HG03439 (cell line): ENCODE measurements at regions not wholly inside any gene's neighbourhood (a gene's known extent, or its start where the extent isn't known, plus 50 kb on each side); places are given as distances from the start of the nearest gene placed in this dataset.
"Not testable (repeated sequence)": the region's sequence is repeated elsewhere in the genome, so short reads cannot be mapped to it uniquely, and the experiment has no call there.

Source experiments
- ATAC-seq: cut with Tn5 transposase; IDR thresholded peaks from one replicate; pipeline ENCODE4 v1.9.1; 2021; ENCODE audit warnings: mild to moderate bottlenecking, moderate library complexity; ENCODE audit not compliant: unreplicated experiment

DNA sequence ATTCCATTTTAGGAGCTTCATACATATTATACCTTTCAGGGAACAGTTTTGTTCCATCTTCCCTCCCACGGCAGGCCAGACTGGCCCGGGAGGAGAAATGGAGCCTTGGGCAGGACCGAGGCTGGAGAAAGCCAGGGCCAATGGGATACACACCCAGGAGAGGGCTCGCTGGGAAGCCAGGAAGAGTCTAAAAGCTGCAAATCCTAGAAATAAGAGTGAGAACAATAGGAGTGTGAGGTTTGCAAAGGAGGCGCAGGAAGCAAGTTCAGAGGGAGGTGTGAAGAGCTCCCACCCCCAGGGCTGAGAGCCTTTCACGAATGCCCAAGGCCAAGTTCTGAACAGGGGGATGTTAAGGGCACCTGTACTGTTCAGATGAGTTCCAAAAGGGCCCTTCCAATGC is 67.5 kb upstream of the CPSF6 start:
- ATAC-seq: no peak

DNA sequence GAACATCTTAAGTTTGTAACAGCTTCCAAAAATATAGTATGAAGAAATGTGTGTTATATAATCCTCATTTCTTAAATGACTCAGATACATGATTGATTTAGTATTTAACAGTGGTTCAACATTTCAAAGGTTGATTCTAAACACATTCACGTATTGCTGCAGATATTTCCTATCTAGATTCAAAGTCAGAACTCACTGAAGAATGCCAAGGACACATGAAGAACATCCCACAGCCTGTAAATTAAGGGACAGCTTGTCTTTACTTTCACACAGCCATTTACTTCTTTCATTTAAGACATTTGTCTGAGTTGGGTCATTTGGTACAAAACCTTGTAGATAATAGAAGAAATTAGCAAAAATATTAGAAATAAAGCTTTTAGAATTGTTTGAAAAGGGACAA is 66.9 kb upstream of the CPSF6 start:
- no peak for ATAC-seq

DNA sequence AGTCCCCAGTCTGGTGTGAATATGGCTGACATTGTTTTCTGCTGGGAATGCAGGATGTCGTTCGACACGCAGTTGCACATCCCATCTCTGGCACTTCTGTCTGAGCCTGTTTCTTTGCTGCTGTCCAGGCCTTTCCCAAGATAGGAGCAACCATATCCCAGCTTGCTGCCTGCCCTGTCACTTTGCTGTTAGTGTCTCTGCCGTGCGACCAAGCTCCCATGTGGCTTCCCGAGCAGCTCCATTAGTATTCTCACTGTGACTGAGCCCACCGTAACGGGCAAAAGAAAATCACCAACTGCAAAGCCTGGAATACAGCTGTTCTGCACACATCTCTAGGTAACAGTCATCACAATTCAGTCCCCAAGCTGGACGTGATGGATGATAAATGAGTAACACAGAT is 66.0 kb upstream of the CPSF6 start:
- no peak for ATAC-seq

DNA sequence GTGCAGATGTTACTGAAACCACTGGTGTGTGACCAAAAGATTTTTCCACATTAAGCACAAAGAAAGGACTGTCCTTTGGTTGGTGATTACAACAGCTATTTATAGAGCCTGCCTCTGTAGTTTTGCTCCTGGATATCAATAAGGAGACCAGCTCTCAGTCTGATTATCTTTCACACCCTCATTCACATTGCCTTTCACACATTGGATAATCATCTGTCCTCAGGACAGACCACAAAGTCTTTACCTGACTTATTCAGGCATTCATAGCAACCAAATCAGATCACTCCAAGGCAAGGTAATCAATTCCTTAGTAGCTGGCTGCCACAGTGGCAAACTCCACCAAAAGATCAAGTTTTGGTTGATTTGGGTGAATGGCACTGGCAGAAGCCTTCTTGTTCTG is 59.6 kb upstream of the CPSF6 start:
- no peak for ATAC-seq

DNA sequence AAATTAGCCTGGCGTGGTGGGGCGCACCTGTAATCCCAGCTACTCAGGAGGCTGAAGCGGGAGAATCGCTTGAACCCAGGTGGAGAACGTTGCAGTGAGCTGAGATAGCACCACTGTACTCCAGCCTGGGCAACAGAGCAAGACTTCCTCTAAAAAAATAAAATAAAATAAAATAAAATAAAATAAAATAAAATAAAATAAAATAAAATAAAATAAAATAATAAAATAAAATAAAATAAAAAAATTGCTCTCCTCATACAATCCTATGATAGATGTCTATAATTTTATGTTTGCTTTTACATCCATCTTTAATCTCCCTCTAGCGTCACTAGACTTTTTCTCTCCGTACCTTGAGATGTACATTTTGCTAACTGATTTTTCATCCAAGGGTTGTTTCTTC is 51.8 kb upstream of the CPSF6 start:
- not testable (repeated sequence) for ATAC-seq

DNA sequence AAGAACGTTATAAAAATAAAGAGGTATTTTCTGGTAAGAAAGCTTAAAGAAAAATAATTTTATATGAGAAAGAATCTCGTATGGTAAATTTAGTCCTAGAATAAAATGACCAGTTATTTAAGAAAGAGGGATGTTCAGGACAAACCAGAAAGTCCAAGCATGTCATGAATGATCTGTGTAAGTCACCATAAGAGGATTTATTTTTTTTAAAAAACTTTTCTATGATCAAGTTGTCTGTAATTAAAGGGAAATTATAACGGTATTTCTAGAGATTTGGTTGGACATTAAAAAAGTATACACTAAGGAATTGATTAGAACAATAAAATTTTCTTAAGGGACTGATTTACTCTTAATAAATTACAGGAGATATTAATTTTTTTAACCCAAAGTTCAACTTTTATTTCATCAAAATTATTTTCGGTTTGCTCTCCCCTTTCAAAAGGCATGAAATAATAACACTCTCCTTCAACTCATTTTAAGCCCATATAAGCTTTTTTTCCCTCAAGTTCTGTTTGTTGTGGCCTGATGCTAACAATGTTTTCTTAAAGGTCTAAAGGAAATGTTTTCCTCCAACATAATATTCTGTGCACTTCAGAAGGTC is 49.9 kb upstream of the CPSF6 start:
- ATAC-seq: no peak
